ENCODE measurements at regions not wholly inside any gene's neighbourhood (a gene's known extent, or its start where the extent isn't known, plus 50 kb on each side); places are given as distances from the start of the nearest gene placed in this dataset.

- TF ChIP-seq CTCF (IDR thresholded peaks at IDR 0.05) (no peak), POLR2A (IDR thresholded peaks at IDR 0.05) (no peak)
Measured at GRCh38 chr2:237196866-237197618, 111.4 kb downstream of the COPS8 start.
